Activated T-helper 2 cell treated with anti-CD3 and anti-CD28 coated beads, Interferon-gamma antibody, Interleukin-2, Interleukin-4, amounts not matched to agents 10 μg/mL and 5 μg/mL and 100 μg/mL, durations not matched to agents 14 hours and 24 hours and 36 hours (primary cell): ENCODE measurements at regions not wholly inside any gene's neighbourhood (a gene's known extent, or its start where the extent isn't known, plus 50 kb on each side); places are given as distances from the start of the nearest gene placed in this dataset.

Source experiments
- DNase-seq: peaks from one replicate; pipeline ENCODE4 v3.0.0; 2021; ENCODE audit warnings: low spot score
- H3K27ac Mint-ChIP-seq: one replicate; pipeline ENCODE4 v1.8.0; 2021; ENCODE audit warnings: mixed read lengths
- H3K27me3 Mint-ChIP-seq: one replicate; pipeline ENCODE4 v1.8.0; 2021; ENCODE audit warnings: low read depth, mixed read lengths
- H3K36me3 Mint-ChIP-seq: one replicate; pipeline ENCODE4 v1.8.0; 2021; ENCODE audit warnings: low read depth, mixed read lengths
- H3K4me1 Mint-ChIP-seq: one replicate; pipeline ENCODE4 v1.8.0; 2021; ENCODE audit warnings: low read depth, mixed read lengths
- H3K4me3 Mint-ChIP-seq: one replicate; pipeline ENCODE4 v1.8.0; 2021; ENCODE audit warnings: low read depth, mild to moderate bottlenecking, moderate library complexity, mixed read lengths
- H3K9me3 Mint-ChIP-seq: one replicate; pipeline ENCODE4 v1.8.0; 2021; ENCODE audit warnings: mixed read lengths
- intact Hi-C: fragments of 100-400 bp; cut with micrococcal nuclease; formaldehyde crosslinking; loops from one replicate; pipeline ENCODE4 v1.15.1; 2023

- Mint-ChIP-seq H3K9me3 (no peaks in the 10 kb centered on the region), H3K27ac (no peak overlapping the region), H3K27me3 (no peaks in the 10 kb centered on the region), H3K4me1 (peaks cover 6% of the 10 kb centered on the region), H3K36me3 (no peaks in the 10 kb centered on the region), H3K4me3 (no peak overlapping the region)
- DNase-seq, result no peak
- intact Hi-C loops, result loop anchor here (1.0 to 5.0 kb wide), 5 partner anchors 61 to 527 kb away; partner anchors contain the start of gene BOC
These were observed 61.0 kb downstream of the GTPBP8 start for GRCh38 chr3:113051787-113052186.

- Mint-ChIP-seq H3K27me3 (no peaks in the 10 kb centered on the region), H3K4me1 (peaks cover 9% of the 10 kb centered on the region), H3K4me3 (no peak overlapping the region)
These were observed 62.4 kb downstream of the GTPBP8 start for GRCh38 chr3:113053169-113053568.

GRCh38 chr3:113054552-113054951, 63.8 kb downstream of the GTPBP8 start:
- no peak overlapping the region for H3K27ac Mint-ChIP-seq
- peaks cover 9% of the 10 kb centered on the region for H3K4me1 Mint-ChIP-seq
- no peaks in the 10 kb centered on the region for H3K36me3 Mint-ChIP-seq
- DNase-seq, result no peak
- no peaks in the 10 kb centered on the region for H3K27me3 Mint-ChIP-seq
- intact Hi-C loops, result loop anchor here (5.0 kb wide), 2 partner anchors 58 to 158 kb away; partner anchors contain the start of gene BOC
- H3K9me3 Mint-ChIP-seq, result no peaks in the 10 kb centered on the region
- H3K4me3 Mint-ChIP-seq, result no peak overlapping the region

More at GRCh38 chr3:113053169-113053568, 62.4 kb downstream of the GTPBP8 start:
- no peak for DNase-seq
- Mint-ChIP-seq H3K9me3 (no peaks in the 10 kb centered on the region), H3K36me3 (no peaks in the 10 kb centered on the region), H3K27ac (no peak overlapping the region)
- intact Hi-C loops, result loop anchor here (5.0 kb wide), 2 partner anchors 59 to 159 kb away; partner anchors contain the start of gene BOC

GRCh38 chr3:113055201-113055600, 64.4 kb downstream of the GTPBP8 start:
- H3K4me3 Mint-ChIP-seq, result no peak overlapping the region
- H3K36me3 Mint-ChIP-seq, result no peaks in the 10 kb centered on the region
- DNase-seq, result no peak
- no peaks in the 10 kb centered on the region for H3K27me3 Mint-ChIP-seq
- intact Hi-C loops, result no loop called here
- no peak overlapping the region for H3K27ac Mint-ChIP-seq
- peaks cover 9% of the 10 kb centered on the region for H3K4me1 Mint-ChIP-seq
- no peaks in the 10 kb centered on the region for H3K9me3 Mint-ChIP-seq

GRCh38 chr3:113055961-113056360, 65.2 kb downstream of the GTPBP8 start:
- no peak overlapping the region for H3K4me3 Mint-ChIP-seq
- H3K27me3 Mint-ChIP-seq, result no peaks in the 10 kb centered on the region
- H3K36me3 Mint-ChIP-seq, result no peaks in the 10 kb centered on the region
- intact Hi-C loops, result no loop called here
- H3K27ac Mint-ChIP-seq, result no peak overlapping the region
- H3K9me3 Mint-ChIP-seq, result no peaks in the 10 kb centered on the region
- peaks cover 8% of the 10 kb centered on the region for H3K4me1 Mint-ChIP-seq
- DNase-seq, result no peak

- peaks cover 4% of the 10 kb centered on the region for H3K4me1 Mint-ChIP-seq
- intact Hi-C loops, result no loop called here
- H3K27ac Mint-ChIP-seq, result no peak overlapping the region
- no peak for DNase-seq
- no peaks in the 10 kb centered on the region for H3K36me3 Mint-ChIP-seq
- no peaks in the 10 kb centered on the region for H3K9me3 Mint-ChIP-seq
- no peak overlapping the region for H3K4me3 Mint-ChIP-seq
- H3K27me3 Mint-ChIP-seq, result no peaks in the 10 kb centered on the region
These were observed 66.3 kb downstream of the GTPBP8 start for GRCh38 chr3:113057117-113057516.

- DNase-seq, result no peak
- intact Hi-C loops, result no loop called here
- no peak overlapping the region for H3K27ac Mint-ChIP-seq
- no peak overlapping the region for H3K4me3 Mint-ChIP-seq
- peaks cover 4% of the 10 kb centered on the region for H3K4me1 Mint-ChIP-seq
- no peaks in the 10 kb centered on the region for H3K36me3 Mint-ChIP-seq
- H3K9me3 Mint-ChIP-seq, result no peaks in the 10 kb centered on the region
- no peaks in the 10 kb centered on the region for H3K27me3 Mint-ChIP-seq
These were observed 67.4 kb downstream of the GTPBP8 start for GRCh38 chr3:113058188-113058587.

- Mint-ChIP-seq H3K27me3 (no peaks in the 10 kb centered on the region), H3K27ac (no peak overlapping the region), H3K9me3 (peaks cover 4% of the 10 kb centered on the region), H3K4me3 (no peak overlapping the region), H3K4me1 (no peaks in the 10 kb centered on the region), H3K36me3 (no peaks in the 10 kb centered on the region)
- intact Hi-C loops, result no loop called here
- DNase-seq, result no peak
These were observed 71.9 kb downstream of the GTPBP8 start for GRCh38 chr3:113062705-113063104.

GRCh38 chr3:113063126-113063894, 72.5 kb downstream of the GTPBP8 start:
- Mint-ChIP-seq H3K27ac (no peak overlapping the region), H3K36me3 (no peaks in the 10 kb centered on the region), H3K27me3 (no peaks in the 10 kb centered on the region), H3K9me3 (peaks cover 4% of the 10 kb centered on the region), H3K4me1 (no peaks in the 10 kb centered on the region), H3K4me3 (no peak overlapping the region)
- DNase-seq, result no peak
- intact Hi-C loops, result no loop called here

GRCh38 chr3:113064183-113064582, 73.4 kb downstream of the GTPBP8 start:
- no peak overlapping the region for H3K27ac Mint-ChIP-seq
- intact Hi-C loops, result no loop called here
- no peaks in the 10 kb centered on the region for H3K4me1 Mint-ChIP-seq
- H3K36me3 Mint-ChIP-seq, result no peaks in the 10 kb centered on the region
- no peaks in the 10 kb centered on the region for H3K27me3 Mint-ChIP-seq
- no peak for DNase-seq
- H3K4me3 Mint-ChIP-seq, result no peak overlapping the region
- peaks cover 4% of the 10 kb centered on the region for H3K9me3 Mint-ChIP-seq

GRCh38 chr3:113065336-113065735, 74.6 kb downstream of the GTPBP8 start:
- intact Hi-C loops, result no loop called here
- Mint-ChIP-seq H3K9me3 (peaks cover 4% of the 10 kb centered on the region), H3K4me1 (no peaks in the 10 kb centered on the region), H3K4me3 (no peak overlapping the region), H3K27ac (no peak overlapping the region), H3K27me3 (no peaks in the 10 kb centered on the region), H3K36me3 (no peaks in the 10 kb centered on the region)
- DNase-seq, result no peak

- DNase-seq, result no peak
- Mint-ChIP-seq H3K4me3 (no peak overlapping the region), H3K4me1 (no peaks in the 10 kb centered on the region), H3K27me3 (no peaks in the 10 kb centered on the region), H3K27ac (no peak overlapping the region), H3K9me3 (peaks cover 4% of the 10 kb centered on the region), H3K36me3 (no peaks in the 10 kb centered on the region)
- intact Hi-C loops, result no loop called here
These were observed 79.4 kb downstream of the GTPBP8 start for GRCh38 chr3:113070072-113070640.

- no peaks in the 10 kb centered on the region for H3K27me3 Mint-ChIP-seq
- no peak overlapping the region for H3K4me3 Mint-ChIP-seq
- DNase-seq, result no peak
- no peaks in the 10 kb centered on the region for H3K4me1 Mint-ChIP-seq
- intact Hi-C loops, result no loop called here
- H3K27ac Mint-ChIP-seq, result no peak overlapping the region
- H3K9me3 Mint-ChIP-seq, result peaks cover 4% of the 10 kb centered on the region
- no peaks in the 10 kb centered on the region for H3K36me3 Mint-ChIP-seq
These were observed 79.9 kb downstream of the GTPBP8 start for GRCh38 chr3:113070681-113071113.
